ENCODE measurements at regions not wholly inside any gene's neighbourhood (a gene's known extent, or its start where the extent isn't known, plus 50 kb on each side); places are given as distances from the start of the nearest gene placed in this dataset.

DNA sequence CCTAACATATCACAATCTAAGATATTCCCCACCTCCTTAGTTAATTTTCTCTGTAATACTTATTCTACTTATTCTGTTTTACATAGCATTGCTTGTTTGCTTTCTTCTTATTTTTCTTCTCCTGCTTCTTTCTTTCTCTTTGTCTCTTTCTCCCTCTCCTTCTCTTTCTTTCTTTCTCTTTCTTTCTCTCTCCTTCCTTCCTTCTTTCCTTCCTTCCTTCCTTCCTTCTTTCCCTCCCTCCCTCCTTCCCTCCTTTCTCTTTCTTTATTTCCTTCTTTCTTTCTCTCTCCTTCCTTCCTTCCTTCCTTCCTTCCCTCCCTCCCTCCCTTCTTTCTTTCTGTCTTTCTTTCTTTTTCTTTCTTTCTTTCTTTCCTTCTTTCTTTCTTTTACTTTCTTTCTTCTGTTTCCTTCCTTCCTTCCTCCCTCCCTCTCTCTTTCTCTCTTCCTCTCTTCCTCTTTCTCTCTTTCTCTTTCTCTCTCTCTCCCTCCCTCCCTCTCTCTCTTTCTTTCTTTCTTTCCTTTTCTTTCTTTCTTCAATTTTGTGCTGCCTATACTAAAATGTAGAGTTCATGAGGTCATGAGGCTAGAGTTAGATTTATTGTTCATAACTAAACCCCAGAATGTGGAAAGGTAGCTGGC, 445.4 kb downstream of the GATA3 start:
- no peak for TF ChIP-seq POLR2A (IDR thresholded peaks at IDR 0.05)
- TF ChIP-seq, protein P1, sequence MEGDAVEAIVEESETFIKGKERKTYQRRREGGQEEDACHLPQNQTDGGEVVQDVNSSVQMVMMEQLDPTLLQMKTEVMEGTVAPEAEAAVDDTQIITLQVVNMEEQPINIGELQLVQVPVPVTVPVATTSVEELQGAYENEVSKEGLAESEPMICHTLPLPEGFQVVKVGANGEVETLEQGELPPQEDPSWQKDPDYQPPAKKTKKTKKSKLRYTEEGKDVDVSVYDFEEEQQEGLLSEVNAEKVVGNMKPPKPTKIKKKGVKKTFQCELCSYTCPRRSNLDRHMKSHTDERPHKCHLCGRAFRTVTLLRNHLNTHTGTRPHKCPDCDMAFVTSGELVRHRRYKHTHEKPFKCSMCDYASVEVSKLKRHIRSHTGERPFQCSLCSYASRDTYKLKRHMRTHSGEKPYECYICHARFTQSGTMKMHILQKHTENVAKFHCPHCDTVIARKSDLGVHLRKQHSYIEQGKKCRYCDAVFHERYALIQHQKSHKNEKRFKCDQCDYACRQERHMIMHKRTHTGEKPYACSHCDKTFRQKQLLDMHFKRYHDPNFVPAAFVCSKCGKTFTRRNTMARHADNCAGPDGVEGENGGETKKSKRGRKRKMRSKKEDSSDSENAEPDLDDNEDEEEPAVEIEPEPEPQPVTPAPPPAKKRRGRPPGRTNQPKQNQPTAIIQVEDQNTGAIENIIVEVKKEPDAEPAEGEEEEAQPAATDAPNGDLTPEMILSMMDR (IDR thresholded peaks at IDR 0.05): no peak
